Jurkat, Clone E6-1 (cell line): ENCODE measurements at regions not wholly inside any gene's neighbourhood (a gene's known extent, or its start where the extent isn't known, plus 50 kb on each side); places are given as distances from the start of the nearest gene placed in this dataset.

ENCODE experiments used
- DNase-seq: peaks from one replicate; pipeline ENCODE4 v3.0.0-alpha.2; 2011; ENCODE audit warnings: low read depth, low spot score
- H3K4me3 ChIP-seq: 2 replicates; pipeline ENCODE4 v1.5.1; 2011; ENCODE audit warnings: mild to moderate bottlenecking, low read length, control low read depth, moderate library complexity

- no peak overlapping the region for H3K4me3 ChIP-seq
- no peak for DNase-seq
Observed at GRCh38 chr1:29383746-29384371, 147.5 kb downstream of the PTPRU start.

- DNase-seq = no peak
Observed at GRCh38 chr1:29382851-29383745, 146.8 kb downstream of the PTPRU start.

GRCh38 chr1:29381426-29381825 is 145.1 kb downstream of the PTPRU start:
- H3K4me3 ChIP-seq = no peak overlapping the region
- no peak for DNase-seq

More at GRCh38 chr1:29382851-29383745, 146.8 kb downstream of the PTPRU start:
- H3K4me3 ChIP-seq = no peak overlapping the region

GRCh38 chr1:29380532-29380931 is 144.2 kb downstream of the PTPRU start:
- DNase-seq = no peak
- H3K4me3 ChIP-seq = no peak overlapping the region

GRCh38 chr1:29379443-29380073 is 143.2 kb downstream of the PTPRU start:
- no peak overlapping the region for H3K4me3 ChIP-seq
- peak; percentile 52 for DNase-seq
